Suprapubic skin (tissue), 4 donors: ENCODE measurements at regions not wholly inside any gene's neighbourhood (a gene's known extent, or its start where the extent isn't known, plus 50 kb on each side); places are given as distances from the start of the nearest gene placed in this dataset.

Source experiments
- CTCF ChIP-seq, 2 donors: fragments of 200-600 bp in 1 of 2; fragments of 450-650 bp in 1 of 2; sonication (generic) in 1 of 2; IDR thresholded peaks; one replicate each; pipeline ENCODE4 v1.5.1; 2016 to 2019; ENCODE audit warnings: antibody characterized with exemption in 2 of 2, mild to moderate bottlenecking in 1 of 2, moderate library complexity in 1 of 2
- EP300 ChIP-seq: sonication (generic); formaldehyde crosslinking; IDR thresholded peaks from one replicate; pipeline ENCODE4 v1.6.1; 2017; ENCODE audit warnings: antibody characterized with exemption
- POLR2A ChIP-seq, 2 donors: fragments of 450-650 bp; IDR thresholded peaks; one replicate each; pipeline ENCODE4 v1.6.1; 2017; ENCODE audit warnings: antibody characterized with exemption in 2 of 2, mild to moderate bottlenecking in 2 of 2, moderate library complexity in 2 of 2
- POLR2AphosphoS5 ChIP-seq, 3 donors: sonication (generic); formaldehyde crosslinking; IDR thresholded peaks; one replicate each; pipeline ENCODE4 v1.6.1; 2017; ENCODE audit warnings: antibody characterized with exemption in 3 of 3

GRCh38 chr9:134539586-134540194 is 101.9 kb upstream of the COL5A1 start:
- no peak for TF ChIP-seq EP300
- TF ChIP-seq CTCF (IDR thresholded peaks at IDR 0.05): no peak
- TF ChIP-seq POLR2AphosphoS5 (IDR thresholded peaks at IDR 0.05): no peak
- TF ChIP-seq POLR2A (IDR thresholded peaks at IDR 0.05): no peak
